GM11168 (cell line): ENCODE measurements at regions not wholly inside any gene's neighbourhood (a gene's known extent, or its start where the extent isn't known, plus 50 kb on each side); places are given as distances from the start of the nearest gene placed in this dataset.
"Not testable (repeated sequence)": the region's sequence is repeated elsewhere in the genome, so short reads cannot be mapped to it uniquely, and the experiment has no call there.

Source experiments
- in situ Hi-C: fragments of 300-500 bp; cut with MboI; formaldehyde crosslinking; loops from one replicate; pipeline ENCODE4 v1.12.0; 2022; ENCODE audit warnings: low sequenced_read_pairs; ENCODE audit not compliant: unreplicated experiment

DNA sequence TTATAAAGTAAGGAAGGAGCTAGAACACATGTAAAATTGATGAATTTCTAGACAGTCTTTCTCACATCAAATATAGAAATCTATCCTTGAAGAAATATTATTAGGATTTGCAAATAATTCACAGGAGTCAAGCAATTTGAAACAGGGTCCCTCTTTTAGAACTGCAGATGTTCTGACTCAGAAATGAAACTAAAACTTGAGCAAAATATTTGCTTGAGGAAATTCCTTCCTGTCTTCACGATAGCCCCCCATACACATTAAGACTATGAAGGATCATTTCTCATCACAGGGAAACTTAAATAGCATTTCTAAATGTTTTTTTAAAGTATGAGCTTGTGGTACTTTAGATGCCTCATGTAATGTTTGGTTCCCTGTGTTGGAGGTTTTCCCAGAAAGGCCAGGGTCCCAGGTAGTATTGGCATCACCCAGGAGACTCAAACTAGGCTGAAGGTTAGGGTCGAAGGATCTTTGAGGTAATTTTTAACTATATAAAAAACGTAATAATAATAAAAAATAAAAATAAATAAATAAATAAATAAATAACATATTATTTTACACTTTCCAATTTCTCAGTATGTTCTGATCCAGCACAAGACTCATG, 144.0 kb upstream of the TBX18 start:
- in situ Hi-C loops: no loop called here

DNA sequence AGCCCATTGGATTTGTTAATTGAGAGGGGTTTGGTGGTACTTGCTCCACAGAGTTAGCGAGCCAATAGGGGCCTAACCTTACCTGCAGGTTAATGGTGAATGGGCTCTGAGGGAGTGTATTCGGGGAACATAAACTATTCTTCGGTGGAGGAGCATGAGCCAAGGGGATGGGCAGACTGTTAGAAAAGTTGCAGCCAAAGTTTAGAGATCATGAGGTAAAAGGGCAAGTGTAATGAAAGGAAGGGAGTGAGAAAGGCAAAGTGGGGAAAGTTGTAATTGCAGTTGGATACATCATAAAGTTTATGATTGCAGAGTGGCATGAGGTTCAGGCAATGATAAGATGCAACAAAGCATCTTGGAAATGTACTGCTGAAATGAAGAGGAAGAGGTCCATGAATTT, 142.1 kb upstream of the TBX18 start:
- in situ Hi-C loops: no loop called here

- in situ Hi-C loops: no loop called here
Measured at GRCh38 chr6:84905823-84906222, 141.4 kb upstream of the TBX18 start.

DNA sequence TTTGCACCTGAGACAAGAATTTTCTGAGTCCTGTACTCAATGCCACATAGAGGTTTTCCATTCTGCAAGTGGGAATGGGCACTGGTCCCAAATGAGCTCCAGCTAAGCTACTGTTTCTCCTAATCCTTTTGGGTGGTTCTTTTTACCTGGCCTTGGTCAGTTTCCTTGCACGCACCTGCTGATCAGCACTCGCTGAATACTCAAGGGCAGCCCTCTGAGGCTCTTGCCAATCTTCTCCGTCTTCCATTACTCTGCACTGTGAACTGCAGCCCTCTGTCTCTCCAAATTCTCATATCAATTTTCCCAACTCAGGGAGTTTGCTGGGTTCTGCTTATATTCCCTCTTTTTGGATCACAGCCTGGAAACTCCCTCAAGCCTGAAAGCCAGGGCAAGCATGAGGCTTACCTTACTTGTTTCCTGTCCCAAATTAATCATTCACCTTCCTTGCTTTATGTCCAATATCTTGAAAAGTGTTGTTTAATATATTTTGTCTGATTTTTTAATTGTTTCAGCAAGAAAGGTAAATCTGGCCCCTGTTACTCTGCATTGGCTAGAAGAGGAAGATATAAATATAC, 138.0 kb upstream of the TBX18 start:
- in situ Hi-C loops: no loop called here

- in situ Hi-C loops: no loop called here
Measured at GRCh38 chr6:84897988-84898594, 133.7 kb upstream of the TBX18 start.

DNA sequence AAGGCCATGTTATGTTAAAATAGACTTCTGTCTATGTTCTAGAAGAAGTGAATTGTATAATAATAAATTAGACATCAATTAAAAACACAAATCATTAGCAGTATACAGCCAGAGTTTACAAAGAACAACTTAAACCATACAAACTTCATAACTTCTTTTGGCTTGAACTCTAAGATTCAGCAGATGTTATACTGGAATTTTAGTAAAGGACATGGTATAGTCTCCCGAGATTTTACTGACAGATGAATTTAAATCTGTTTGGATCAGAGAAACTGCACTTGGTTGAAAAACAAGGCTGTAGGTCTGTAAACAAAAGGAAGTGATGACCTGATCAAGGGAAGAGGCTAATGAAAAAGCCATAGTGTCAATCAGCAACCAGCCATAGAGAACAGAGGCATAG, 132.6 kb upstream of the TBX18 start:
- in situ Hi-C loops: no loop called here

- in situ Hi-C loops: no loop called here
Measured at GRCh38 chr6:84892671-84893070, 128.3 kb upstream of the TBX18 start.

DNA sequence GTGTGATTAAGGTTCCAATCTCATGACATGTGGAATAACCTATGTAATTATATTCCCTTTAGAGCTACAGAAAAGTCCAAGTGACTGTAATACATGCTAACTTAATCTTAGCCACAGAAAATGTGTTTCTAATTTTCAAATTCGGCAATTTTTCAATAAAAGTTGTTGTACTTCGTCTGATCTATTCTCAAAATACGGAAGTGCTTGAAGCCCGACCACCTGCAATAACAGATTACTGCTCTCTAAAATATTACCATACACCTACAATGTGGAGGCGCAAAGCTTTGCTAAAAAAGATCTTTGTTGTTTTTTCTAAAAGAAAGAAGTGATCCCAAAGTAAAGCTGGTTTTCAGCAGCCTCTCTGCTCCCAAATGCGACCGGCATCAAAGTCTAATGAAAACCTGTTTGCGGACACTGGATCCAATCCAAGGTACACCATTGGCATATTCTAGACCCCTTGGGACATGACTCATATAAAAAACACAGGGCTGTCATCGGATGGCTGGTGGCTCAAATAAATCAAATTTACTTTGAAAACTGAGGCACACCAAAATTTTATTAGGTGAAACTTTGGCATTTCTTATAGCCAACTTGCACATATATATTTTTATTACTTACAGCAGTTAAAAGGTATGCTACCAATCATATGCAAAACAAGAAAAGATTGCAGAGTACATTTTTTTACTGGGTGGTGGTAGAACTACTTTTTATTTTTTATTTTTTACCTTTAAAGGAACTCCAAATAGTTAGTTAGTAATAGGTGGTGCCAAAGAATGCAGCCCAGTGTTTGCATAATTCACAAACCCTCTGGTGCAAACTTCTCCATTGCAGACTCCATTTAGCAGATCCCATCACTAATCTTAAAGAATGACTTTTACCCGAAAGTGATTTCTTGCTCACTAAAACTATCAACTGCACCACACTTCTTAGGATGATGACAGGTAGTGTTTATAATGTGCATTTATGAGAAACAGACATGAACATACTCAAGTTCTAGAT, 118.7 kb upstream of the TBX18 start:
- in situ Hi-C loops: no loop called here

DNA sequence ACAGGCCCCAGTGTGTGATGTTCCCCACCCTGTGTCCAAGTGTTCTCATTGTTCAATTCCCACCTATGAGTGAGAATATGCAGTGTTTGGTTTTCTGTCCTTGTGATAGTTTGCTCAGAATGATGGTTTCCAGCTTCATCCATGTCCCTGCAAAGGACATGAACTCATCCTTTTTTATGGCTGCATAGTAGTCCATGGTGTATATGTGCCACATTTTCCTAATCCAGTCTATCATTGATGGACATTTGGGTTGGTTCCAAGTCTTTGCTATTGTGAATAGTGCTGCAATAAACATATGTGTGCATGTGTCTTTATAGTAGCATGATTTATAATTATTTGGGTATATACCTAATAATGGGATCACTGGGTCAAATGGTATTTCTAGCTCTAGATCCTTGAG, 115.0 kb upstream of the TBX18 start:
- in situ Hi-C loops: not testable (repeated sequence)

GRCh38 chr6:84877515-84878210, 113.3 kb upstream of the TBX18 start:
- in situ Hi-C loops: no loop called here

GRCh38 chr6:84876723-84877514, 112.5 kb upstream of the TBX18 start:
- in situ Hi-C loops: no loop called here

DNA sequence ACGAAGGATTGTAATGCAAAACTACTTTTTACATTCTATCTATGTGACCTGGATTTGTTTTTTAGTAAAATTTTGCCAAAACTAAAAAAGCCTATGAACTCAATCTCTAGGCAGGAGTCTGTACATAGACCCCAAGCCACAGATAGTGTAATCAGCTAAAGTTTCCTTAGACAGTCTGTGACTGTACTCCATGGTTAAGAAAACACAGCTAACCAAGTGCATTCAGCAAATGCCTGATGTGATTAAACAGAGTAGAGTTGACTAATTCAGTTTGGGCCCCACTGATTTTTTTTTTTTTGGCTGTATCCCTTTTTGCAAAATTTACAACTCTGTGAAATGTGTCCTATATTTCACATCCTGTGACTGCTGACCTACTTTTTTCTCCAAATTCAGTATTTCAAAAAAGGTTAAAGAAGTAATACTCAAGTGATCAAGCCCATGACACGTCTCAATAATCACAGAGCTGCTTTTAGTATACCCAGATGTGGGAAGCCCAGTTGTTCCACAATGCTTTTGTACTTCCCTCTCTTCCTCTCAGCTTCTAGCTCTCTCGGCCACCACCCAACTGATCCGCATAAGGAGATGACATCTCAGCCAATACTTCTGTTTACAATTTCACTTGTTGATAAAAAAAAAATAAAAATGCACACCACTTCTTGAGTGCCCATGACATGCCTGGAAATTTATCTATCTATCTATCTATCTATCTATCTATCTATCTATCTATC, 108.8 kb upstream of the TBX18 start:
- in situ Hi-C loops: no loop called here

- in situ Hi-C loops: no loop called here
Measured at GRCh38 chr6:84871925-84872324, 107.5 kb upstream of the TBX18 start.

DNA sequence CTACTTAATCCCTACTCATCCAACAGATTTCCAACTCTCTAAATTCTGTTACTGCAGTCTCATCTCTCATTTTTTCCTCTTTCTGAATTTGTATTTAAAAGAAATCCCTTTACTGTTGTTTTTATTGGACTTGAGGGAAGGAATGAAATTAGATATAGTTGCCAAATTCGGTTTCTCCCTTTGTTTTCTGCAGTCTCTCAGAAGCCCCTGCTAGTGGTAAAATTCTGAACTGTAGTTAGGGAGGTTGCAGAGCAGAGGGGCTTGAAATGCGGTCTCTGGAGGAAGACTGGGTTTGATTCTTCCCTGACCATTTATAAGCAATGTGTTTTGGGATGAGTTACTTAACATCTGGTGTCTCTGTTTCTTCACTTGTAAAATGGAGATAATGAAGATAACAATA, 106.3 kb upstream of the TBX18 start:
- in situ Hi-C loops: no loop called here

- in situ Hi-C loops: no loop called here
Measured at GRCh38 chr6:84868149-84868548, 103.8 kb upstream of the TBX18 start.

GRCh38 chr6:84867521-84867920, 103.1 kb upstream of the TBX18 start:
- in situ Hi-C loops: no loop called here

- in situ Hi-C loops: no loop called here
Measured at GRCh38 chr6:84866715-84867114, 102.3 kb upstream of the TBX18 start.

DNA sequence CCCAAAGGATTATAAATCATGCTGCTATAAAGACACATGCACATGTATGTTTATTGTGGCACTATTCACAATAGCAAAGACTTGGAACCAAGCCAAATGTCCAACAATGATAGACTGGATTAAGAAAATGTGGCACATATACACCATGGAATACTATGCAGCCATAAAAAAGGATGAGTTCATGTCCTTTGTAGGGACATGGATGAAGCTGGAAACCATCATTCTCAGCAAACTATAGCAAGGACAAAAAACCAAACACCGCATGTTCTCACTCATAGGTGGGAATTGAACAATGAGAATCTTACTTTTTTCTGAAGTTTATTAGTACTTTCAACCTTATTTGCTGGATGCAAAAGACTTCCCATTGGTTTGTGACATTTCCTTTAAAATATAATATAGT, 101.0 kb upstream of the TBX18 start:
- in situ Hi-C loops: not testable (repeated sequence)

GRCh38 chr6:84862843-84863242, 98.4 kb upstream of the TBX18 start:
- in situ Hi-C loops: no loop called here
